HUES48 (cell line): ENCODE measurements at regions not wholly inside any gene's neighbourhood (a gene's known extent, or its start where the extent isn't known, plus 50 kb on each side); places are given as distances from the start of the nearest gene placed in this dataset.

ENCODE experiments used
- H3K27ac ChIP-seq: one replicate; pipeline ENCODE4 v1.7.0; 2013; ENCODE audit warnings: low read depth, low read length, inconsistent platforms
- H3K27me3 ChIP-seq: 2 replicates; pipeline ENCODE4 v1.6.1; 2013; ENCODE audit warnings: mild to moderate bottlenecking, low read length; ENCODE audit not compliant: control insufficient read depth, insufficient read depth
- H3K36me3 ChIP-seq: 2 replicates; pipeline ENCODE4 v1.6.1; 2013; ENCODE audit warnings: low read length; ENCODE audit not compliant: control insufficient read depth, insufficient read depth
- H3K4me1 ChIP-seq: 2 replicates; pipeline ENCODE4 v1.6.1; 2013; ENCODE audit warnings: mild to moderate bottlenecking, low read length; ENCODE audit not compliant: control insufficient read depth, insufficient read depth
- H3K4me3 ChIP-seq: 2 replicates; pipeline ENCODE4 v1.5.1; 2013; ENCODE audit warnings: mild to moderate bottlenecking, low read depth, low read length
- H3K9ac ChIP-seq: 2 replicates; pipeline ENCODE4 v1.6.1; 2013; ENCODE audit warnings: mild to moderate bottlenecking, low read depth, low read length, moderate library complexity
- H3K9me3 ChIP-seq: 2 replicates; pipeline ENCODE4 v1.6.1; 2013; ENCODE audit warnings: low read length; ENCODE audit not compliant: control insufficient read depth, insufficient read depth

DNA sequence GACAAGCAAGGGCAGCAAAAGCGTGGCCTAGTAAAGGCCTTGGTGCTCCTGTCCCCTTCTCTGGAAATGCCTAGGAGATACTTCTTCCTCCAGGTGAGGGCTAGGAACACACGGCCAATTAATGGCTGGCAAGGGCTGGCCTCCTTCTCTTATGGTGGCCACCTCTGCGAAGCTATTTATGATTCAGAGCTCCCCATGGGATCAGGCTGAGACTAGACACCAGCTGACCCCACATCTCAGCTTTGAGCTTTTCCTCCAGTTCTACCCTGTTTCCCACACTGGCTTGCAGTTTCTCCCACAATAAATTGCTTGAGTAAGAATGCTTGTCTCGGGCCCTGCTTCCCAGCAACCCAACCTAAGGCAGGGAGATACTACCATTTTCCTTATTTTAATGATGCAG is 53.7 kb downstream of the CAMK2N1 start:
- Histone ChIP-seq H3K4me1 (no peaks in the 10 kb centered on the region), H3K4me3 (no peak overlapping the region), H3K36me3 (no peaks in the 10 kb centered on the region), H3K27ac (no peak overlapping the region), H3K27me3 (0 out of 2 replicates have a peak, but pooled peaks cover 6% of the 10 kb centered on the region), H3K9me3 (no peaks in the 10 kb centered on the region), H3K9ac (no peak overlapping the region)

DNA sequence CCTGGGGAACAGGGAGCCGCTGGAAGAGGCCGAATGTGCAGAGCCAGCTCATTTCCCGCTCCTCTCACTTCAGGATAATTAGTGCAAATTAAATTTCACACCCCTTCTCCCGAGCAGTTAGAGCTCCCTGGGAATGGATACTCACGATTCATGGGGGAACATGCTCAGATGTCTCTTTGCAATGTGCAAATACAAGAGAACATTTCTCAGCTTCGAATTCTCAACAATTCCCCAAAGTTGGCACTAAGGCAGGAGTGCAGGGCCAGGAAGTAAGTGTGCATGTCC is 54.9 kb downstream of the CAMK2N1 start:
- Histone ChIP-seq H3K4me3 (no peak overlapping the region), H3K27me3 (no peaks in the 10 kb centered on the region), H3K4me1 (no peaks in the 10 kb centered on the region)

DNA sequence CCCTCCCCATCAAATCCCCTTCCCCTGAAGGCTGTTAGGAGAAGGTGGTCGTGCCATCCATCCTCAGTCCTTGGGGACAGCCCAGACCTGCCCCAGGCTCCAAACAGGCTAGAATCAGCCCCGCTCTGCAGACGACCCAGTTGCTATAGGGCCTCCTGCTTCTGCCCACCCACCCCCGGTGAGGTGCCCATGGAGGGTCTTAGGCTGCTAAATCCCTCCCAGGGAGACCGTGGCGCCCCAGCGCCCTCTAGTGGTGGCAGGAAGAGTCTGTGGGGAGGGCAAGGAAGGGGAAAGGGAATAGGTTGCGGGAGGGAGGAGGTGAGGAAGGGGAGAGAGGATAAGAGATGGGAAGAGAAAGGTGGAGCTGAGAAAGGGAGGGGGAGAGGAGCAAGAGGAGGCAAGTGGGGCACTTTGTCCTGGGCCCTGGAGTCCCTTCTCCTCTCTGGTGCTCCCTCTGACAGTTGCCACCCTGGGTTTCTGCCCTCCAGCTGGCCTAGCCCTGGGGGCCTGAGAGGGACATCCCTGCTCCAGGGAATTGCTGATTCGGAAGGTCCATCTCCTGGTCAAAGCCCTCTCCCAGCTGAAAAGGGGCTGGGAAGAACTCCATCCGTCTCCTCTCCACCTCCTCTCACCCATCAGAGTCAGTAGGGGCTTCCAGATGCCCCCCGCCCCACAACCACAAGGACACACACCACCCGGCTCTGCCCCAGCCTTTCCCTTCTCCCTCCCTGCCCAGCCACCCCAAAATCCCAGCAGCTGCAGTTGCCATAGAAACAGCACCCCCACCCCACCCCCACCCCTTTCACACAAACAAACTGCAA is 55.4 kb downstream of the CAMK2N1 start:
- H3K9ac ChIP-seq, result no peak overlapping the region
- H3K27ac ChIP-seq, result no peak overlapping the region
- no peak overlapping the region for H3K4me3 ChIP-seq
- no peaks in the 10 kb centered on the region for H3K27me3 ChIP-seq
- H3K4me1 ChIP-seq, result no peaks in the 10 kb centered on the region
- H3K9me3 ChIP-seq, result 0 out of 2 replicates have a peak, but pooled peaks cover 3% of the 10 kb centered on the region
- no peaks in the 10 kb centered on the region for H3K36me3 ChIP-seq

More for the DNA sequence above, 54.9 kb downstream of the CAMK2N1 start:
- Histone ChIP-seq H3K9me3 (no peaks in the 10 kb centered on the region), H3K9ac (no peak overlapping the region), H3K36me3 (no peaks in the 10 kb centered on the region), H3K27ac (no peak overlapping the region)

DNA sequence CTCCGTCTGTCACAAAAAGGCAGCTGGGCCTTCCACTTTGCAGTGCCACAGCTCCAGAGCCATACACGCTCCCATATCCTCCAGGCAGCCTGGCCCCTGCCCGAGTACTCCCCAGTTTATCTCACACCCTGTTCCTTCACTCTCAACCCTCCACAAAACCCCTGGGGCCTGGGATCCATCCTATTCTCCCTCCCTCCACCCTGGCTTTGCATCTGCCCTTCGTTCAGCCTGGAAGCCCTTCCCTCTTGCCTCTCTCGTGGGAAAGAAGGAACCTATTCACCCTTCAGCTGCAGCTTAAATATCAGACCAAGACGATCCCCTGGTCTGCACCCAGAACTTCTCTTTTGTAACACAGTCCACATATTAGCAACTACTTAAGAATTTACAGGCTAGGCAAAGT is 56.7 kb downstream of the CAMK2N1 start:
- H3K9me3 ChIP-seq, result peaks cover 7% of the 10 kb centered on the region; the same call in 1 of the 2 replicates
- no peaks in the 10 kb centered on the region for H3K27me3 ChIP-seq
- H3K9ac ChIP-seq, result no peak overlapping the region
- no peaks in the 10 kb centered on the region for H3K4me1 ChIP-seq
- no peaks in the 10 kb centered on the region for H3K36me3 ChIP-seq
- no peak overlapping the region for H3K27ac ChIP-seq
- no peak overlapping the region for H3K4me3 ChIP-seq

DNA sequence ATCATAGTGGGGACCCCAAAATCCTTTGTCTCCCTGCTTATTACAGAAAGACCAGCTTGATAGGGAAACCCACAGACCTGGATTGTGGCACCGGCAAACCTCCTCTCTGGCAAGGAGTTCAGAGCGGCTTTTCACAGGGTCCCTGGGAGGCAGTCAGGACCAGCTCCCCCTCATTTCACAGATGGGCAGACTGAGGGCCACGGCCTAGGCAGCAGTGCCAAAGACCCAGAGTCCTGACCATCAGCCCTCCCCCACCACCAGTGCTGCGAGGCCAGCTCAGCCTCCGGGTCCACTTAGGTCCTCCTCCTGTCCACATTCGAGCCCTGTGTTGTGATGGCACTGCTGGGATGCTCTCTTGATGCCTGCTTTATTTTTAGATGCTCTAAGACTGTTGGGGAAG is 57.2 kb downstream of the CAMK2N1 start:
- Histone ChIP-seq H3K4me3 (no peak overlapping the region), H3K27ac (no peak overlapping the region), H3K27me3 (no peaks in the 10 kb centered on the region), H3K9ac (no peak overlapping the region), H3K36me3 (no peaks in the 10 kb centered on the region), H3K9me3 (peaks cover 7% of the 10 kb centered on the region; the same call in 1 of the 2 replicates), H3K4me1 (no peaks in the 10 kb centered on the region)

DNA sequence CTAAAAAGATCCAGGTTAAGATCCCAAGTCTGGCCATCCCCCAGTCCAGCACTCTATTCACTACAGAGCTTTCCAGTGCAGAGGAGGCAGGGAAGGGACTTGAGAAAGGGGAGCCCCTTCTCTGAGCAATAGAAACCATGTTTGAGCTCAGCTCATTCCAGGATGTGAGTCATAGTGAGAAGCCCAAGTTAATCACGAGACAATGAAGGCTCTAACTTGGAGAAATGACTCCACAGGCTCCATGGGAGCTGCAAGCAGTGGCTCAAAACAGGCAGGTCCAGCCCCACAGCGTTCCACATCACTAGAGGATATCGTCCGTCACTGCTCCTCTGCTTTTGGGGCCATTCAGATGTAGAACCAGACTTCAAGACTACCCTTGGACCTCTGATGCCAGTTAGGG is 59.1 kb downstream of the CAMK2N1 start:
- no peak overlapping the region for H3K27ac ChIP-seq
- H3K27me3 ChIP-seq, result no peaks in the 10 kb centered on the region
- H3K4me3 ChIP-seq, result no peak overlapping the region
- H3K9ac ChIP-seq, result no peak overlapping the region
- H3K36me3 ChIP-seq, result no peaks in the 10 kb centered on the region
- H3K4me1 ChIP-seq, result no peaks in the 10 kb centered on the region
- peaks cover 11% of the 10 kb centered on the region; the same call in 1 of the 2 replicates for H3K9me3 ChIP-seq

DNA sequence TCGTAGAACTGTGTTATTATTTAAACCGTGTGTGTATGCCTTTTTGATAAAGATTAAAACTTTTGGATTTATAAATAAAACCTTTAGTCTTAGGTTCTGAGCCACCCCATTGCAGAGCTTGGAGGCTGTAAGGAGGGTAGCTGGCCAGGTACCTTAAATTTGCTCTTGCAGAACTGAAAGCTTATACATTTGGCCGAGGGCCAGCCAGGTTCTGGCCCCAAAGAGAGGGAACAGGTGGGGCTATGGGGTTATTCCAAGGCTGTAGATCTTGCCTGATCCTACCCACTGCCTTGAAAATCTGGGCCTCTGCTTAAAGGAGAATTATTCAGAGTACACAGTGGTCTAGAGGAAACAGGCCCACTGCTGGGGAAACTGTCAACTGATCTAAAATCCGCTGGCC is 59.6 kb downstream of the CAMK2N1 start:
- 0 out of 2 replicates have a peak, but pooled peaks cover 5% of the 10 kb centered on the region for H3K27me3 ChIP-seq
- H3K4me1 ChIP-seq, result no peaks in the 10 kb centered on the region
- peaks cover 11% of the 10 kb centered on the region; the same call in 1 of the 2 replicates for H3K9me3 ChIP-seq
- H3K4me3 ChIP-seq, result no peak overlapping the region
- no peaks in the 10 kb centered on the region for H3K36me3 ChIP-seq
- H3K27ac ChIP-seq, result no peak overlapping the region
- no peak overlapping the region for H3K9ac ChIP-seq

DNA sequence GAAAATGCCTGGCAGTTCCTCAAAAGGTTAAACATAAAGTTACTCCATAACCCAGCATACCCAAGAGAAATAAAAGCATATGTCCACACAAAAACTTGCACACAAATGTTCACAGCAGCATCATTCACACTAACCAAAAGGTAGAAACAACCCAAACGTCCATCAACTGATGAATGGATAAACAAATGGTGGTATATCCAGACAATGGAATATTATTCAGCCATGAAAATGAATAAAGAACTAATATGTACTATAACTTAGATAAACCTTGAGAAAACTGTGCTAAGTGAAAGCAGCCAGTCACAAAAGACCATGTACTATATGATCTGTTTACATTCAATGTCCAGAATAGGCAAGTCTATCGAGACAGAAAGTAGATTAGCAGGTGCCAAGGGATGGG is 60.4 kb downstream of the CAMK2N1 start:
- no peaks in the 10 kb centered on the region for H3K36me3 ChIP-seq
- H3K9ac ChIP-seq, result no peak overlapping the region
- H3K4me3 ChIP-seq, result no peak overlapping the region
- no peak overlapping the region for H3K27ac ChIP-seq
- peaks cover 11% of the 10 kb centered on the region; the same call in 1 of the 2 replicates for H3K9me3 ChIP-seq
- H3K27me3 ChIP-seq, result peaks cover 11% of the 10 kb centered on the region
- no peaks in the 10 kb centered on the region for H3K4me1 ChIP-seq

DNA sequence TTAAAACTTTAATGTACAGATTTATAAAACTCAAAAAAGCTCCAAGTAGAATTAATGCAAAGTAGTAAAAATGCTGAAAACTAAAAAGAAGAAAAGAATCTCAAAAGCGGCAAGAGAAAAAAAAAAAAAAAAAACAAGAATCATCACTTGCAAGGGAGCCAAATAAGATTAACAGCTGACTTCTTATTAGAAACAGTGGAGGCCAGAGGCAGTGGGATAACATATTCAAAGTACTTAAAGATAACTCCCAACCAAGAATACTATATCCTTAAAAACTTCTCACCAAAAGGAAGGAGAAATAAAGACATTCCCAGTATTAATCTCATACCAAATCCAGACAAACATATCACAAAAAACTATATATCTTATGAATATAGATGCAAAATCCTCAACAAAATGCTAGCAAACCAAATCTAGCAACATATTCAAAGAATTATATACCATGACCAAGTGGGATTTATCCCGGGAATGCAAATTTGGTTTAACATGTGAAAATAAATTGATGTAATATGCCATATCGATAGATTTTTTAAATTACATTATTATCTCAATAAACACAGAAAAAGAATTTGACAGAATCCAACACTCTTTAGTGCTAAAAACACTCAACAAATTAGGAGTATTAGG is 62.7 kb downstream of the CAMK2N1 start:
- H3K9me3 ChIP-seq, result peaks cover 11% of the 10 kb centered on the region; the same call in 1 of the 2 replicates
- no peaks in the 10 kb centered on the region for H3K36me3 ChIP-seq
- H3K9ac ChIP-seq, result no peak overlapping the region

DNA sequence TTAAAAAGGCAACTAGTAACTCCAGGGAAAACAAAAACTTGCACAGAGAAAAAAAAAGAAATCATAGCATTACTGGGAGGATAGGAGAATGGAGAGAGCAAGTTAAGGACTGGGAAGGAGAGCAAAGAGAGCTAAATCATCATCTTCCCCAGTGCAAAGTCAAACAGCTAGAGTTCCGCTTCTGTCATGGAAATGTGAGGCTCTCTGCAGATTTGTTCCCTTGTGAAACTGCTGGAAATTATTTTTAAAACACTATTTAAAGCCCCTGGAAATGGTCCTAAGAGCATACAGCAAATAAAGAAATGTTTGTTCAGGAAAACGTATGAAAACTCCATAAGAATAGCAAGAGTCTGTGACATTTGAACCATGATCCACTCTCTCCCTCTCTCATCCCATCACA is 64.6 kb downstream of the CAMK2N1 start:
- Histone ChIP-seq H3K9ac (no peak overlapping the region), H3K27me3 (peaks cover 22% of the 10 kb centered on the region), H3K4me3 (no peak overlapping the region), H3K27ac (no peak overlapping the region), H3K36me3 (no peaks in the 10 kb centered on the region), H3K4me1 (no peaks in the 10 kb centered on the region), H3K9me3 (peaks cover 11% of the 10 kb centered on the region; the same call in 1 of the 2 replicates)

More for the DNA sequence above, 62.7 kb downstream of the CAMK2N1 start:
- Histone ChIP-seq H3K4me3 (no peak overlapping the region), H3K27me3 (peaks cover 22% of the 10 kb centered on the region), H3K4me1 (no peaks in the 10 kb centered on the region), H3K27ac (no peak overlapping the region)

DNA sequence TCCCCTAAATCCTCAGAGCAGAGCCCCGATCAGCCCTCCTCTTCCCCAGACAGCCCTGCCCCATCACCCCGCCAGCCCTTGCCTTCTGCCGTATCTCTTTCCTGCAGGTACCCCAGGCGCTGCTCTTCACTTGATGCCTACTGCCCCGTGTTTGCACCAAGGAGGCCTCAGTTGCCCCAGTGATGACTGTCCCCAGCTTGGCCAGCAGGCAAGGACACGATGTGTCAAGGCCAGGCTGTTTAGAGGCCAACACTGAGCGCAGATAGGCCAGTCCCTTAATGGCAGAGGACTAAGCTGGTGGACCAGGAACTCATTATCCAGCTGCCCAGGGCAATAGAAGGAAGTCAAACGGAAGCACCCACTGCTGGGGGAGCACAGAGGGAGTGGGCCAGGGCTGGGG is 68.4 kb downstream of the CAMK2N1 start:
- Histone ChIP-seq H3K4me3 (no peak overlapping the region), H3K9ac (no peak overlapping the region), H3K27ac (no peak overlapping the region), H3K27me3 (peaks cover 45% of the 10 kb centered on the region), H3K36me3 (no peaks in the 10 kb centered on the region), H3K9me3 (no peaks in the 10 kb centered on the region), H3K4me1 (no peaks in the 10 kb centered on the region)
